ENCODE measurements at regions not wholly inside any gene's neighbourhood (a gene's known extent, or its start where the extent isn't known, plus 50 kb on each side); places are given as distances from the start of the nearest gene placed in this dataset.

- FAIRE-seq (no peak), DNase-seq (ENCODE audit: low read depth) (no peak)
- Histone ChIP-seq H3K27me3 (ENCODE audit: control insufficient read depth, insufficient read depth, low read length) (no peaks in the 10 kb centered on the region), H3K36me3 (ENCODE audit: control insufficient read depth, insufficient read depth, low read length) (no peaks in the 10 kb centered on the region), H3K4me3 (ENCODE audit: low read depth, low read length) (no peak overlapping the region)
- TF ChIP-seq, protein P1, sequence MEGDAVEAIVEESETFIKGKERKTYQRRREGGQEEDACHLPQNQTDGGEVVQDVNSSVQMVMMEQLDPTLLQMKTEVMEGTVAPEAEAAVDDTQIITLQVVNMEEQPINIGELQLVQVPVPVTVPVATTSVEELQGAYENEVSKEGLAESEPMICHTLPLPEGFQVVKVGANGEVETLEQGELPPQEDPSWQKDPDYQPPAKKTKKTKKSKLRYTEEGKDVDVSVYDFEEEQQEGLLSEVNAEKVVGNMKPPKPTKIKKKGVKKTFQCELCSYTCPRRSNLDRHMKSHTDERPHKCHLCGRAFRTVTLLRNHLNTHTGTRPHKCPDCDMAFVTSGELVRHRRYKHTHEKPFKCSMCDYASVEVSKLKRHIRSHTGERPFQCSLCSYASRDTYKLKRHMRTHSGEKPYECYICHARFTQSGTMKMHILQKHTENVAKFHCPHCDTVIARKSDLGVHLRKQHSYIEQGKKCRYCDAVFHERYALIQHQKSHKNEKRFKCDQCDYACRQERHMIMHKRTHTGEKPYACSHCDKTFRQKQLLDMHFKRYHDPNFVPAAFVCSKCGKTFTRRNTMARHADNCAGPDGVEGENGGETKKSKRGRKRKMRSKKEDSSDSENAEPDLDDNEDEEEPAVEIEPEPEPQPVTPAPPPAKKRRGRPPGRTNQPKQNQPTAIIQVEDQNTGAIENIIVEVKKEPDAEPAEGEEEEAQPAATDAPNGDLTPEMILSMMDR (IDR thresholded peaks at IDR 0.05; ENCODE audit: insufficient read depth, low read length, severe bottlenecking) = no peak
These were observed 120.0 kb downstream of the MYCN start for GRCh38 chr2:16060125-16060935.

DNA sequence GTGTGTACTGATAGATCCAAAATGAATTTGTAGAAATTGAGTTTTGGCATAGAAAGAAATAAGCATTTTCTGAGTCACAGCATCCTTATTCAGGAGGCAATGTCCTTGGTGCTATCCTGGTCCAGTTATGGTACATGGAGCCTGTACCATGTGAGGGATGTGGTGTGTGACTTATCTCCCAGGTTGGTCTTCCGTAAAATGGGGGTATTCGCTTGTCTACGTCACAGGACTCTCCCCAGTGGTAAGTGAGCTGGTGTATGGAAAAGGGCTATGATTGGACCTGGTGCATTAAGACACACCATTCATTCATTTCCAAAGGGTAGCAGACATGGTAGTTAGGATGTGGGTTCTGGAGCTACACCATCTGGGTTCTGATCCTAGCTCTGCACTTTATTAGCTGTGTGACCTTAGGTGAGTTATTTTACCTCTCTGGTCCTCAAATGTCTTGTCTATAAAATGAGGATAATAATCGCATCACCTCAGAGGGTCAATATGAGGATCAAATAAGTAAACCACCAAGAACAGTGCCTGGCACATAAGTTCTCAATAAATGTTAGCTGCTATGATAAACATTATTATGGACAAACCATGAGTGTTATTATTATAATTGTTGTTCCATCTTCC is 119.2 kb downstream of the MYCN start:
- no peaks in the 10 kb centered on the region for H3K27me3 ChIP-seq (ENCODE audit: control insufficient read depth, insufficient read depth, low read length)

GRCh38 chr2:16058747-16059358 is 118.5 kb downstream of the MYCN start:
- Histone ChIP-seq H3K27me3 (ENCODE audit: control insufficient read depth, insufficient read depth, low read length) (no peaks in the 10 kb centered on the region), H3K4me3 (ENCODE audit: low read depth, low read length) (no peak overlapping the region), H3K36me3 (ENCODE audit: control insufficient read depth, insufficient read depth, low read length) (no peaks in the 10 kb centered on the region)
- no peak for DNase-seq (ENCODE audit: low read depth)
- TF ChIP-seq, protein P1 (IDR thresholded peaks at IDR 0.05; ENCODE audit: insufficient read depth, low read length, severe bottlenecking) = no peak
- no peak for FAIRE-seq

More for the DNA sequence above, 119.2 kb downstream of the MYCN start:
- FAIRE-seq = no peak
- Histone ChIP-seq H3K36me3 (ENCODE audit: control insufficient read depth, insufficient read depth, low read length) (no peaks in the 10 kb centered on the region), H3K4me3 (ENCODE audit: low read depth, low read length) (no peak overlapping the region)
- DNase-seq (ENCODE audit: low read depth) = no peak
- TF ChIP-seq, protein P1 (IDR thresholded peaks at IDR 0.05; ENCODE audit: insufficient read depth, low read length, severe bottlenecking) = no peak

GRCh38 chr2:16058256-16058655 is 117.9 kb downstream of the MYCN start:
- TF ChIP-seq, protein P1 (IDR thresholded peaks at IDR 0.05; ENCODE audit: insufficient read depth, low read length, severe bottlenecking) = no peak
- FAIRE-seq (no peak), DNase-seq (ENCODE audit: low read depth) (no peak)
- Histone ChIP-seq H3K27me3 (ENCODE audit: control insufficient read depth, insufficient read depth, low read length) (no peaks in the 10 kb centered on the region), H3K36me3 (ENCODE audit: control insufficient read depth, insufficient read depth, low read length) (no peaks in the 10 kb centered on the region), H3K4me3 (ENCODE audit: low read depth, low read length) (no peak overlapping the region)

GRCh38 chr2:16057661-16058060 is 117.3 kb downstream of the MYCN start:
- TF ChIP-seq, protein P1 (IDR thresholded peaks at IDR 0.05; ENCODE audit: insufficient read depth, low read length, severe bottlenecking) = no peak
- Histone ChIP-seq H3K27me3 (ENCODE audit: control insufficient read depth, insufficient read depth, low read length) (no peaks in the 10 kb centered on the region), H3K4me3 (ENCODE audit: low read depth, low read length) (no peak overlapping the region), H3K36me3 (ENCODE audit: control insufficient read depth, insufficient read depth, low read length) (no peaks in the 10 kb centered on the region)
- FAIRE-seq (no peak), DNase-seq (ENCODE audit: low read depth) (no peak)
